ENCODE measurements at regions not wholly inside any gene's neighbourhood (a gene's known extent, or its start where the extent isn't known, plus 50 kb on each side); places are given as distances from the start of the nearest gene placed in this dataset.

DNA sequence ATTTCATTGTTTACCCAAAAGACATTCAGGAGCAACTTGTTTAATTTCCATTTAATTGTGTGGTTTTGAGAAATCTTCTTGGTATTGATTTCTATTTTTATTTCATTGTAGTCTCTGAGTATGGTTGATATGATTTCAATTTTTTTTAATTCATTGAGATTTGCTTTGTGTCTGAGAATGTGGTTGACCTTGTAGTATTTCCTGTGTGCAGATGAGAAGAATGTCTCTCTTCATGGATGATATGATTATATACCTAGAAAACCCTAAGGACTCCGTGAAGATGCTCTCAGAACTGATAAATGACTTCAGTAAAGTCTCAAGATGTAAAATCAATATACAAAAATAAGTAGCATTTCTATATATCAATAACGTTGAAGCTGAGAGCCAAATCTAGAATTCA is 202.4 kb upstream of the CDH9 start:
- H3K27ac ChIP-seq (ENCODE audit: low read length) = no peak overlapping the region

DNA sequence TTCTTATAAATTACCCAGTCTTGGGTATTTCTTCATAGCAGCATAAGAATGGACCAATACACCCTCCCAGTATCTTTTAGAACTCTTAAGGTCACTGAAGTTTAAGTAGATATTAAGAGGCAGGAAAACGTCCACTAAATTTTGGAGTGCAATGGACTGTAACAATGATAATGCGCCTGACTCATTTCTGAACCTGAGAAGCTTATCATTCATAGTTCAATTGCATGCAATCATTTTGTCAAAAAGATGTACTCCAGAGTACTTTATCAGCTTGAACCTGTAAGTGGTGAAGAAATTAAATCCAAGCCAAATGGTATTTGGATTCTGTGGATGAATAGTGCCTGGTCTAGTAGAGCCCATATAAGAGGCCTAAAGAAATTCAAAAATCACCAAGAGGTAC is 196.5 kb upstream of the CDH9 start:
- no peak overlapping the region for H3K4me3 ChIP-seq (ENCODE audit: low read length)
- H3K27ac ChIP-seq (ENCODE audit: low read length) = no peak overlapping the region
- no peaks in the 10 kb centered on the region for H3K27me3 ChIP-seq (ENCODE audit: control insufficient read depth, insufficient read depth, low read length)
- H3K36me3 ChIP-seq (ENCODE audit: control insufficient read depth, insufficient read depth, low read length) = no peaks in the 10 kb centered on the region
- no peak for DNase-seq (ENCODE audit: low read depth, low spot score)
- H3K9me3 ChIP-seq (ENCODE audit: control insufficient read depth, insufficient read depth, low read length) = no peaks in the 10 kb centered on the region
- no peaks in the 10 kb centered on the region for H3K4me1 ChIP-seq (ENCODE audit: control insufficient read depth, insufficient read depth, low read length)
- WGBS (ENCODE audit: insufficient coverage, insufficient read length) = no CpG with 5 or more reads among the region's 2 CpGs

More for the DNA sequence above, 202.4 kb upstream of the CDH9 start:
- no peak for DNase-seq (ENCODE audit: low read depth, low spot score)
- no peaks in the 10 kb centered on the region for H3K9me3 ChIP-seq (ENCODE audit: control insufficient read depth, insufficient read depth, low read length)
- no peaks in the 10 kb centered on the region for H3K36me3 ChIP-seq (ENCODE audit: control insufficient read depth, insufficient read depth, low read length)
- WGBS (ENCODE audit: insufficient coverage, insufficient read length) = no CpG with 5 or more reads among the region's 2 CpGs
- H3K4me3 ChIP-seq (ENCODE audit: low read length) = no peak overlapping the region
- H3K4me1 ChIP-seq (ENCODE audit: control insufficient read depth, insufficient read depth, low read length) = no peaks in the 10 kb centered on the region
- H3K27me3 ChIP-seq (ENCODE audit: control insufficient read depth, insufficient read depth, low read length) = no peaks in the 10 kb centered on the region

- H3K9me3 ChIP-seq (ENCODE audit: control insufficient read depth, insufficient read depth, low read length) = no peaks in the 10 kb centered on the region
- H3K36me3 ChIP-seq (ENCODE audit: control insufficient read depth, insufficient read depth, low read length) = no peaks in the 10 kb centered on the region
- DNase-seq (ENCODE audit: low read depth, low spot score) = no peak
- H3K4me1 ChIP-seq (ENCODE audit: control insufficient read depth, insufficient read depth, low read length) = no peaks in the 10 kb centered on the region
- H3K4me3 ChIP-seq (ENCODE audit: low read length) = no peak overlapping the region
- WGBS (ENCODE audit: insufficient coverage, insufficient read length) = no CpG with 5 or more reads among the region's 1 CpG
- H3K27ac ChIP-seq (ENCODE audit: low read length) = no peak overlapping the region
- no peaks in the 10 kb centered on the region for H3K27me3 ChIP-seq (ENCODE audit: control insufficient read depth, insufficient read depth, low read length)
Observed at GRCh38 chr5:27221410-27221809, 183.0 kb upstream of the CDH9 start.

DNA sequence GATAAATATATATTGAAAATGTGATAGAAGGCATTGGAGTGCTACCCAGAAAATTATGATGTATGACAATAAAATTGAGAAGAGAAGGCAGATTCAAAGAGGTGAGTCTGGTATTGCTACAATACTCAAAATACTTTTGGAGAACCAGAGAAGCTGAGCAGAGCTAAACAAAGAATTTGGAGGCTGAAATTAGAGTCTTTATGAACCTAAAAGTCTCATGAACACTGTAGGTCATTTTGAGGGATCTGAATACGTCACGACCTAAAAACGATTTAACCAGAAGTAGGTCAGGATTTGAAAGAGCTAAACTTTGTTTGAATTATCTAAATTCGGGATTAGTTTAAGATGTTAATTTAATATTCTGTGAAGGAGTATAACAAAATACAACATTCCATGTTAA is 182.4 kb upstream of the CDH9 start:
- WGBS (ENCODE audit: insufficient coverage, insufficient read length) = no CpG with 5 or more reads among the region's 4 CpGs
- H3K36me3 ChIP-seq (ENCODE audit: control insufficient read depth, insufficient read depth, low read length) = no peaks in the 10 kb centered on the region
- H3K4me1 ChIP-seq (ENCODE audit: control insufficient read depth, insufficient read depth, low read length) = no peaks in the 10 kb centered on the region
- H3K9me3 ChIP-seq (ENCODE audit: control insufficient read depth, insufficient read depth, low read length) = no peaks in the 10 kb centered on the region
- H3K27me3 ChIP-seq (ENCODE audit: control insufficient read depth, insufficient read depth, low read length) = no peaks in the 10 kb centered on the region
- no peak for DNase-seq (ENCODE audit: low read depth, low spot score)
- no peak overlapping the region for H3K4me3 ChIP-seq (ENCODE audit: low read length)
- H3K27ac ChIP-seq (ENCODE audit: low read length) = no peak overlapping the region

- H3K27me3 ChIP-seq (ENCODE audit: control insufficient read depth, insufficient read depth, low read length) = no peaks in the 10 kb centered on the region
- no peaks in the 10 kb centered on the region for H3K4me1 ChIP-seq (ENCODE audit: control insufficient read depth, insufficient read depth, low read length)
- DNase-seq (ENCODE audit: low read depth, low spot score) = no peak
- no peak overlapping the region for H3K4me3 ChIP-seq (ENCODE audit: low read length)
- no CpG with 5 or more reads among the region's 7 CpGs for WGBS (ENCODE audit: insufficient coverage, insufficient read length)
- no peak overlapping the region for H3K27ac ChIP-seq (ENCODE audit: low read length)
- no peaks in the 10 kb centered on the region for H3K36me3 ChIP-seq (ENCODE audit: control insufficient read depth, insufficient read depth, low read length)
- H3K9me3 ChIP-seq (ENCODE audit: control insufficient read depth, insufficient read depth, low read length) = no peaks in the 10 kb centered on the region
Observed at GRCh38 chr5:27217977-27218376, 179.6 kb upstream of the CDH9 start.

DNA sequence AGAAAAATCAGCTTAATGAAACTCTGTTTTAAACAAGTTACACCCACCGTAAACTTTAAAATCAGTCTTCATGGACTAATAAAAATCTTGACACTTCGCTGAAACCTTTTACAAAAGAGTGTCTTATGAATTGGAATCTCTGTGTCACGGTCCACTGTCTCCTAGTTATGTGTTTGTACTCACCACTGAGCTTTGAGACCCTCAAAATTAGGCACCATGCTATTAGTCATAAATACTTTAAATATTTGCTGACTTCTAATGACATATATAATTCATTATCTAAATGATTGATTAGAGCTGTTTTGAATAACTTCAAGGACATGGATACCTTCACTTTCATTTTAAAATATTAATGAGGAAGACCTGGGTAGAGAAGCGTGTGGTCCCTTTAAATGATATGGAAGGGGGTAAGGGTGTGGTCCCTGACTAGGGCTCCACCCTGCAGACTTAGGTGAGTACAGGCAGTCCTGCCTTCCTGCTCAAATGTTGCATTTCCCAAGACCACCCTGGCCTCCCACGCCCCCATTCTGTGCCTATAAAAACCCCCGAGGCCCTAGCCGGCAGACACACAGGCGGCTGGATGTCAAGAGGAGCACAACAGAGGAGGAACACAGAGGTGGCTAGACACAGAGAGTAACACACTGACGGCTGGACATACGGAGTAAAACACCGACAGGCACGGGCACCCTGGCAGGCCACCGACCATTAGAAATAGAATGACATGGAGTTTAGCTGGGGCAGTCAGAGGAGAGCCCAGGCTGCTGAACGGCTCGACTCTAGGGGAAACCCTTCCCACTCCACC is 179.0 kb upstream of the CDH9 start:
- H3K27me3 ChIP-seq (ENCODE audit: control insufficient read depth, insufficient read depth, low read length) = no peaks in the 10 kb centered on the region
- H3K27ac ChIP-seq (ENCODE audit: low read length) = no peak overlapping the region

DNA sequence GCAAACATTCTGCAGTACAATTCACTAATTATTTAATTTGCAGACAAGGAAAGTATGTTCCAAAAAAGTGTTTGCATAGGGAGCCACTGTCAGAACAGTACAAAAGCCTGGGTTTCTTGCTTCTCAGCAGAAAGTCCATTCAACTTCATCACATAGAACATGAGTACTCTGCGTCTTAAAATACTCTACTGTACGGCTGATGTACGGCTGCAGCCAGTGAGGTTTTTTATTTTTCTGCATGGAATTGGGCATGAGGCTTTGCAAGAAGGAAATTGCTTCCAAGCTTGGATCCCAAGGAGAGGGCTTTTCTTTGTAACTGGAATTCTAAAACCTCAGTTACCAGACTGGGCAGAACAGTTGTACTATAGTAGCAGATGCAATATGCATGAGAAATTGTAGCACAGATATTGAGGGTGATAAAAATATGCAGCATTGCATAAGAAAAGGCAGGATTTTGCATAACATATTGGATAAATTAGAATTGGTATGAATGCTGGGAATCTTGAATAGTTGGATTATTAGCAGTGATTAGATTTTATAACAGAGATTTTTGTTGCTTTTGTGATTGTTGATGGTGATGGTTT is 178.1 kb upstream of the CDH9 start:
- no peak for DNase-seq (ENCODE audit: low read depth, low spot score)

More for the DNA sequence above, 179.0 kb upstream of the CDH9 start:
- Histone ChIP-seq H3K4me3 (ENCODE audit: low read length) (no peak overlapping the region), H3K9me3 (ENCODE audit: control insufficient read depth, insufficient read depth, low read length) (no peaks in the 10 kb centered on the region), H3K36me3 (ENCODE audit: control insufficient read depth, insufficient read depth, low read length) (no peaks in the 10 kb centered on the region), H3K4me1 (ENCODE audit: control insufficient read depth, insufficient read depth, low read length) (no peaks in the 10 kb centered on the region)
- no peak for DNase-seq (ENCODE audit: low read depth, low spot score)
- WGBS (ENCODE audit: insufficient coverage, insufficient read length) = no CpG with 5 or more reads among the region's 15 CpGs

DNA sequence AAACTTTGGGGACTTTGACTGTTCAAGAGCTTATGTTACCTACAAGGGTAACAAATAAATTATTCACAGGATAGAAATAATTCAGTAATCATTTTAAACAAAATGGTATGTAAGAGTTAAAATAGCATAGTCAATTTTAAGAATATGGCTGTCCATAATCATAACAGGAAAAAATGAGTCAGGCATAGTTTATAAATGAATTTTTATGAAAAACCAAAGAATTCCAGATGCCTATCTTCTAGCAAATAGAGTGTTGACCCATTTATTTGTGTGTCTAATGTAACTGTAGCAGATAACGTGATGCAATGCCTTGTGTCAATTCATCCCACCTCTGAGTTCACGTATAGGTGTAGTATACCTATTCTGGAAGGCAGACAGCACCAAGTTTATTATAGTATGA is 169.7 kb upstream of the CDH9 start:
- Histone ChIP-seq H3K4me3 (ENCODE audit: low read length) (no peak overlapping the region), H3K9me3 (ENCODE audit: control insufficient read depth, insufficient read depth, low read length) (no peaks in the 10 kb centered on the region), H3K27me3 (ENCODE audit: control insufficient read depth, insufficient read depth, low read length) (no peaks in the 10 kb centered on the region), H3K4me1 (ENCODE audit: control insufficient read depth, insufficient read depth, low read length) (no peaks in the 10 kb centered on the region), H3K27ac (ENCODE audit: low read length) (no peak overlapping the region), H3K36me3 (ENCODE audit: control insufficient read depth, insufficient read depth, low read length) (no peaks in the 10 kb centered on the region)
- DNase-seq (ENCODE audit: low read depth, low spot score) = no peak
- no CpG with 5 or more reads among the region's 2 CpGs for WGBS (ENCODE audit: insufficient coverage, insufficient read length)

More for the DNA sequence above, 178.1 kb upstream of the CDH9 start:
- H3K4me3 ChIP-seq (ENCODE audit: low read length) = no peak overlapping the region
- H3K9me3 ChIP-seq (ENCODE audit: control insufficient read depth, insufficient read depth, low read length) = no peaks in the 10 kb centered on the region
- H3K36me3 ChIP-seq (ENCODE audit: control insufficient read depth, insufficient read depth, low read length) = no peaks in the 10 kb centered on the region
- H3K27ac ChIP-seq (ENCODE audit: low read length) = no peak overlapping the region
- H3K27me3 ChIP-seq (ENCODE audit: control insufficient read depth, insufficient read depth, low read length) = no peaks in the 10 kb centered on the region
- H3K4me1 ChIP-seq (ENCODE audit: control insufficient read depth, insufficient read depth, low read length) = no peaks in the 10 kb centered on the region
- no CpG with 5 or more reads among the region's 3 CpGs for WGBS (ENCODE audit: insufficient coverage, insufficient read length)

DNA sequence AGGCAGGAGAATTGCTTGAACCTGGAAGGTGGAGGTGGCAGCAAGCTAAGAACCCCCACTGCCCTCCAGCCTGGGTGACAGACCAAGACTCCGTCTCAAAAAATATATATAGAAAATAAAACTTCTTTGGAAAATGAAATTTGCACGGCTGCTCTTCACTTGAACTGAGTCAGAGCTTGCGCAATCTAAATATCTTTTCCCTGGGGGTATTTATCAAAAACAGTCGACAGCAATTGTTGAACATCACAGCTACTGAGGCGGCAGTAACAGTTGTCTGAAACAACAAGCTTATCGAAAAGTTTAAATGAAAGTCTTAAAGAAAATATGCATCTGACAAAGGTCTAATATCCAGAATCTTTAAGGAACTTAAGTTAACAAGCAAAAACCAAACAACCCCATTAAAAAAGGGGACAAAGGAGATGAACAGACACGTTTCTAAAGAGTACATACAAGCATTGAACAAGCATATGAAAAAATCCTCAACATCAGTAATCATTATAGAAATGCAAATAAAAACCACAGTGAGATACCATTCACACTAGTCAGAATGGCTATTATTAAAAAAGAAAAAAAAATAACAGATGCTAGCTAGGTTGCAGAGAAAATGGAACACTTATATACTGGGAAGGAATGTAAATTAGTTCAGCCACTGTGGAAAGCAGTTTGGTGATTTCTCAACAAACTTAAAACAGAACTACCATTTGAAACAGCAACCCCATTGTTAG is 153.6 kb upstream of the CDH9 start:
- Histone ChIP-seq H3K4me3 (ENCODE audit: low read length) (no peak overlapping the region), H3K27me3 (ENCODE audit: control insufficient read depth, insufficient read depth, low read length) (no peaks in the 10 kb centered on the region), H3K36me3 (ENCODE audit: control insufficient read depth, insufficient read depth, low read length) (no peaks in the 10 kb centered on the region), H3K9me3 (ENCODE audit: control insufficient read depth, insufficient read depth, low read length) (no peaks in the 10 kb centered on the region), H3K27ac (ENCODE audit: low read length) (no peak overlapping the region), H3K4me1 (ENCODE audit: control insufficient read depth, insufficient read depth, low read length) (no peaks in the 10 kb centered on the region)
- no peak for DNase-seq (ENCODE audit: low read depth, low spot score)
- WGBS (ENCODE audit: insufficient coverage, insufficient read length) = no CpG with 5 or more reads among the region's 7 CpGs

GRCh38 chr5:27172693-27173092 is 134.3 kb upstream of the CDH9 start:
- Histone ChIP-seq H3K4me1 (ENCODE audit: control insufficient read depth, insufficient read depth, low read length) (no peaks in the 10 kb centered on the region), H3K36me3 (ENCODE audit: control insufficient read depth, insufficient read depth, low read length) (no peaks in the 10 kb centered on the region), H3K4me3 (ENCODE audit: low read length) (no peak overlapping the region), H3K27ac (ENCODE audit: low read length) (no peak overlapping the region), H3K9me3 (ENCODE audit: control insufficient read depth, insufficient read depth, low read length) (no peaks in the 10 kb centered on the region), H3K27me3 (ENCODE audit: control insufficient read depth, insufficient read depth, low read length) (no peaks in the 10 kb centered on the region)
- DNase-seq (ENCODE audit: low read depth, low spot score) = no peak
- WGBS (ENCODE audit: insufficient coverage, insufficient read length) = no CpG with 5 or more reads among the region's 1 CpG

All from iPS DF 6.9 (cell line).